ENCODE measurements at regions not wholly inside any gene's neighbourhood (a gene's known extent, or its start where the extent isn't known, plus 50 kb on each side); places are given as distances from the start of the nearest gene placed in this dataset.

GRCh38 chr16:55043499-55043898 is 112.8 kb downstream of the IRX5 start:
- ChIA-PET POLR2A (interaction anchor here (0.5 to 0.9 kb wide), 2 partner anchors 28 to 846 kb away, joined by 3 read pairs; no protein-coding TSS in a partner anchor), CTCF (ENCODE audit: unreplicated experiment) (interaction anchor here (0.6 kb wide), 1 partner anchor 290 kb away, joined by 3 read pairs; no protein-coding TSS in a partner anchor)
- H3K27ac ChIP-seq (ENCODE audit: low read depth, low read length, poor library complexity, severe bottlenecking) = no peak overlapping the region
- H2AFZ ChIP-seq (ENCODE audit: low read length) = no peak overlapping the region
- H3K79me2 ChIP-seq (ENCODE audit: insufficient read depth, low read depth, low read length) = no peaks in the 10 kb centered on the region
- no peak overlapping the region for H3K4me2 ChIP-seq (ENCODE audit: low read length)
- no peaks in the 10 kb centered on the region for H3K36me3 ChIP-seq (ENCODE audit: insufficient read depth, low read length)
- no peaks in the 10 kb centered on the region for H3K4me1 ChIP-seq (ENCODE audit: insufficient read depth, low read length, poor library complexity, severe bottlenecking)
- H3K9me2 ChIP-seq (ENCODE audit: insufficient read depth, low read length) = no peaks in the 10 kb centered on the region
- intact Hi-C loops (cut with micrococcal nuclease; ENCODE audit: unreplicated experiment) = no loop called here
- no peak overlapping the region for H3K4me3 ChIP-seq (ENCODE audit: low read depth, low read length, poor library complexity, severe bottlenecking)
- BruUV-seq (replicated peaks) = no TSS peak
- no peak for DNase-seq (ENCODE audit: low spot score)
- no peaks in the 10 kb centered on the region for H3K9me3 ChIP-seq (ENCODE audit: low read length)
- TF ChIP-seq EZH2phosphoT487 (IDR thresholded peaks at IDR 0.05; ENCODE audit: borderline replicate concordance, low read depth, low read length) = no peak
- TF ChIP-seq, protein P1, sequence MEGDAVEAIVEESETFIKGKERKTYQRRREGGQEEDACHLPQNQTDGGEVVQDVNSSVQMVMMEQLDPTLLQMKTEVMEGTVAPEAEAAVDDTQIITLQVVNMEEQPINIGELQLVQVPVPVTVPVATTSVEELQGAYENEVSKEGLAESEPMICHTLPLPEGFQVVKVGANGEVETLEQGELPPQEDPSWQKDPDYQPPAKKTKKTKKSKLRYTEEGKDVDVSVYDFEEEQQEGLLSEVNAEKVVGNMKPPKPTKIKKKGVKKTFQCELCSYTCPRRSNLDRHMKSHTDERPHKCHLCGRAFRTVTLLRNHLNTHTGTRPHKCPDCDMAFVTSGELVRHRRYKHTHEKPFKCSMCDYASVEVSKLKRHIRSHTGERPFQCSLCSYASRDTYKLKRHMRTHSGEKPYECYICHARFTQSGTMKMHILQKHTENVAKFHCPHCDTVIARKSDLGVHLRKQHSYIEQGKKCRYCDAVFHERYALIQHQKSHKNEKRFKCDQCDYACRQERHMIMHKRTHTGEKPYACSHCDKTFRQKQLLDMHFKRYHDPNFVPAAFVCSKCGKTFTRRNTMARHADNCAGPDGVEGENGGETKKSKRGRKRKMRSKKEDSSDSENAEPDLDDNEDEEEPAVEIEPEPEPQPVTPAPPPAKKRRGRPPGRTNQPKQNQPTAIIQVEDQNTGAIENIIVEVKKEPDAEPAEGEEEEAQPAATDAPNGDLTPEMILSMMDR (conservative IDR thresholded peaks at IDR 0.05; ENCODE audit: low read length) = 0 out of 2 replicates have a peak, but pooled peaks have one; percentile 16
- H4K20me1 ChIP-seq (ENCODE audit: insufficient read depth, low read length) = no peaks in the 10 kb centered on the region

DNA sequence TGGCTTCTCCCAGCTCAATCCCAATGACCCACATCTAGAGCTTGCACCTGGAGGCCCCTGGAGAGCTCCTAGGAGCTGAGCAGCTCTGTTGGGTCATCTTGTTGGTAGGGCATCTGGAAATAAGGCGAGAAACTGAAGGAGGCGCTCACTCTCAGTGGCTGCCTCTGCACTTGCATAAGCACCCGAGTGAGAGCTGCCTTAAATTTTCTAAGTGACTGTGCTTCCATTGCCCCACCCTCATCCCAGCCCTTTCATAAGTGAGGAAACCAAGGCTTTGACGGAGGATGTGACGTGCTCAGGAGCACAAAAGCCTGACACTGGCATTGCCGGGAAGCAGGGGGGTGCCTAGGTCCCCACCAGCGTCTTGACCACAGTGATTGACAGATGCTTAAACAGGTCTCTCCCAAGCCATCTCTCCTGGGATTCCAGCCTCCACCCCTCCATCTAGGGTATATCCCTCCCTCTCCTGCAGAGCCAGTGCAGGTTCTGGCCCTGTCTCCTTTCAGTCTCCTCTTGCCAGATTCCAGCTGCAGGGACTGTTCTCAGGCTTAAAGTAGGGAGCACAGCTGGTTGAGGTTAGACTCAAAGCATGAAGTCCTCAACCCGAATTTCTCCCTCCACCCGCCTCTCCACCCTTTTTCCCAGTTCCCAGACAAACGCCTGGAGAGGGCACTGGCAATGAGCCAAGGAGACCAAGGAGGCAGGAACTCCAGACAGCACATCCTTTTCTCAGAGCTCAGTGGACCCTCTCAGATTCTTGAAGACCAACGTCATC is 113.7 kb downstream of the IRX5 start:
- Histone ChIP-seq H3K9me2 (ENCODE audit: insufficient read depth, low read length) (no peaks in the 10 kb centered on the region), H3K9me3 (ENCODE audit: low read length) (no peaks in the 10 kb centered on the region), H2AFZ (ENCODE audit: low read length) (no peak overlapping the region), H3K27ac (ENCODE audit: low read depth, low read length, poor library complexity, severe bottlenecking) (no peak overlapping the region), H3K4me1 (ENCODE audit: insufficient read depth, low read length, poor library complexity, severe bottlenecking) (no peaks in the 10 kb centered on the region), H3K36me3 (ENCODE audit: insufficient read depth, low read length) (no peaks in the 10 kb centered on the region), H3K4me3 (ENCODE audit: low read depth, low read length, poor library complexity, severe bottlenecking) (no peak overlapping the region), H4K20me1 (ENCODE audit: insufficient read depth, low read length) (no peaks in the 10 kb centered on the region), H3K79me2 (ENCODE audit: insufficient read depth, low read depth, low read length) (no peaks in the 10 kb centered on the region), H3K4me2 (ENCODE audit: low read length) (no peak overlapping the region)
- ChIA-PET POLR2A (interaction anchor here (0.9 kb wide), 1 partner anchor 29 kb away, joined by 3 read pairs; no protein-coding TSS in a partner anchor), CTCF (ENCODE audit: unreplicated experiment) (interaction anchor here (0.5 kb wide), 1 partner anchor 304 kb away, joined by 7 read pairs; no protein-coding TSS in a partner anchor)
- BruUV-seq (replicated peaks) = no TSS peak
- TF ChIP-seq, protein P1 (conservative IDR thresholded peaks at IDR 0.05; ENCODE audit: low read length) = no peak
- TF ChIP-seq EZH2phosphoT487 (IDR thresholded peaks at IDR 0.05; ENCODE audit: borderline replicate concordance, low read depth, low read length) = no peak
- intact Hi-C loops (cut with micrococcal nuclease; ENCODE audit: unreplicated experiment) = no loop called here
- no peak for DNase-seq (ENCODE audit: low spot score)

DNA sequence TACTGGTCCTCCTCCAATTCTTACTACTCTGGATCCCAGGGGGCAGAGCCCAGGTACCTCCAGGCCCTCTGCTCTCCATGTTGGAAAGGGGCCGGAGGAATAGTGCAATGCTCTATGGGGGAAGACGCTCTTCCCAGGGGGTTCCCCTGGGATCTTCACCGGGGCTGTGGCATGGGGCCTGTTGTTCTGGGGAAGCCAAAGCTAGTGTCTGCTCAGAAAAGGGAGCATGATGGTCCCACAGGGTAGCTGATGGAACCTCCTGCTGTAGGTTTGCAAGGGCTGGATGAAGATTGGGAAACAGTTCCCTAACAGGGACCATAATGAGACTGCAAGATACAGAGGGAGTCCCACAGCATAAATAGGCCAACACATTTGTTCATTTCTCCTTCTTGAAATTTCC is 114.7 kb downstream of the IRX5 start:
- no peak overlapping the region for H3K4me2 ChIP-seq (ENCODE audit: low read length)
- intact Hi-C loops (cut with micrococcal nuclease; ENCODE audit: unreplicated experiment) = no loop called here
- CTCF ChIA-PET (ENCODE audit: unreplicated experiment) = no interaction called here

More for the DNA sequence above, 114.7 kb downstream of the IRX5 start:
- H3K79me2 ChIP-seq (ENCODE audit: insufficient read depth, low read depth, low read length) = no peaks in the 10 kb centered on the region
- H4K20me1 ChIP-seq (ENCODE audit: insufficient read depth, low read length) = no peaks in the 10 kb centered on the region
- H3K36me3 ChIP-seq (ENCODE audit: insufficient read depth, low read length) = no peaks in the 10 kb centered on the region
- DNase-seq (ENCODE audit: low spot score) = no peak
- H3K4me1 ChIP-seq (ENCODE audit: insufficient read depth, low read length, poor library complexity, severe bottlenecking) = no peaks in the 10 kb centered on the region
- POLR2A ChIA-PET = no interaction called here
- H3K9me3 ChIP-seq (ENCODE audit: low read length) = no peaks in the 10 kb centered on the region
- no TSS peak for BruUV-seq (replicated peaks)
- no peak overlapping the region for H3K4me3 ChIP-seq (ENCODE audit: low read depth, low read length, poor library complexity, severe bottlenecking)
- TF ChIP-seq, protein P1 (conservative IDR thresholded peaks at IDR 0.05; ENCODE audit: low read length) = no peak
- TF ChIP-seq EZH2phosphoT487 (IDR thresholded peaks at IDR 0.05; ENCODE audit: borderline replicate concordance, low read depth, low read length) = no peak
- H3K27ac ChIP-seq (ENCODE audit: low read depth, low read length, poor library complexity, severe bottlenecking) = no peak overlapping the region
- H3K9me2 ChIP-seq (ENCODE audit: insufficient read depth, low read length) = no peaks in the 10 kb centered on the region
- H2AFZ ChIP-seq (ENCODE audit: low read length) = no peak overlapping the region
